ENCODE measurements at regions not wholly inside any gene's neighbourhood (a gene's known extent, or its start where the extent isn't known, plus 50 kb on each side); places are given as distances from the start of the nearest gene placed in this dataset.

- TF ChIP-seq ATOH8 (CRISPR knock-in tag; IDR thresholded peaks at IDR 0.05; ENCODE audit: low read depth) (no peak), HEYL (CRISPR knock-in tag; IDR thresholded peaks at IDR 0.05) (no peak), PHF8 (IDR thresholded peaks at IDR 0.05; ENCODE audit: borderline replicate concordance, low read depth) (no peak)
Observed at GRCh38 chr7:17230099-17230807, 68.2 kb upstream of the AHR start (continued).

DNA sequence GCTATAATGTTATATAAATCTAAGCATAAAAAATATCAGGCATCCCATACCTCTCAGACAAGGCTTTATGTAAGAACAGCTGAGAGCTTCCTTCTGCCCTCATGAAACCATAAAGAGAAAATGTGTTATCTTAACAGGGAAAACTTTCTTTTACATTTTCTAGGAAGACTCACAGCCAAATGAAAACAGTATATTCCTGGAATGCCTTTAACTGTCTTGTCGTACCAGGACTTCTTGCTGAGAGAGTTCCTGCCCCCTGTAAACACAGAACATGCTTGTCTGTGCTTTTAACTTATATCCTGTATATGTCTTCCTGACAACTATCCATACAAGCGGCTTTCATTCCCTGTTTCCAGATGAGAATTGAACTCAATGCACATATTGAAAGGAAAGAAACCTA lies 64.8 kb upstream of the AHR start:
- ATAC-seq = no peak; a peak in 1 of 6 replicates
- 87% methylated on average over 2 of the region's 2 CpGs for WGBS (ENCODE audit: missing lambda C conversion rate)
- no peak for FAIRE-seq
- no peaks in the 10 kb centered on the region for H3K9me3 ChIP-seq
- ChIA-PET CTCF (interaction anchor here (1.8 kb wide), 1 partner anchor 251 kb away, joined by 5 read pairs; no protein-coding TSS in a partner anchor), POLR2A (no interaction called here)
- H3K4me1 ChIP-seq = peaks cover 18% of the 10 kb centered on the region
- no peak overlapping the region for H3K4me3 ChIP-seq
- peak overlapping the region; percentile 55; the same call in 2 of the 3 replicates for H3K4me2 ChIP-seq
- TF ChIP-seq HOXB5 (CRISPR knock-in tag; IDR thresholded peaks at IDR 0.05) (no peak), FOSL2 (IDR thresholded peaks at IDR 0.05) (no peak), FOSL2 (CRISPR knock-in tag; IDR thresholded peaks at IDR 0.05) (no peak), ZNF302 (CRISPR knock-in tag; IDR thresholded peaks at IDR 0.05) (no peak), NR3C1 (IDR thresholded peaks at IDR 0.05) (no peak), NFE2L2 (conservative IDR thresholded peaks at IDR 0.05; ENCODE audit: low read length) (no peak), HOXB13 (CRISPR knock-in tag; IDR thresholded peaks at IDR 0.05; ENCODE audit: low read depth) (no peak), CEBPB (IDR thresholded peaks at IDR 0.05) (no peak), HDAC2 (IDR thresholded peaks at IDR 0.05) (no peak), RFX5 (IDR thresholded peaks at IDR 0.05) (no peak), ZSCAN20 (CRISPR knock-in tag; IDR thresholded peaks at IDR 0.05) (no peak), TP53 (CRISPR knock-in tag; IDR thresholded peaks at IDR 0.05) (no peak), ZFP36 (IDR thresholded peaks at IDR 0.05; ENCODE audit: borderline replicate concordance, partially characterized antibody) (no peak), EP300 (IDR thresholded peaks at IDR 0.05) (no peak), MYC (IDR thresholded peaks at IDR 0.05; ENCODE audit: borderline replicate concordance, low read length) (no peak), PBX3 (IDR thresholded peaks at IDR 0.05) (no peak)
- TF ChIP-seq, protein P1, sequence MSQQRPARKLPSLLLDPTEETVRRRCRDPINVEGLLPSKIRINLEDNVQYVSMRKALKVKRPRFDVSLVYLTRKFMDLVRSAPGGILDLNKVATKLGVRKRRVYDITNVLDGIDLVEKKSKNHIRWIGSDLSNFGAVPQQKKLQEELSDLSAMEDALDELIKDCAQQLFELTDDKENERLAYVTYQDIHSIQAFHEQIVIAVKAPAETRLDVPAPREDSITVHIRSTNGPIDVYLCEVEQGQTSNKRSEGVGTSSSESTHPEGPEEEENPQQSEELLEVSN (IDR thresholded peaks at IDR 0.05; ENCODE audit: borderline replicate concordance, low read depth) = no peak
- TF ChIP-seq, protein P2, sequence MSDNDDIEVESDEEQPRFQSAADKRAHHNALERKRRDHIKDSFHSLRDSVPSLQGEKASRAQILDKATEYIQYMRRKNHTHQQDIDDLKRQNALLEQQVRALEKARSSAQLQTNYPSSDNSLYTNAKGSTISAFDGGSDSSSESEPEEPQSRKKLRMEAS (IDR thresholded peaks at IDR 0.05) = no peak
- peak overlapping the region; percentile 40 to 74 for H3K27ac ChIP-seq
- DNase-seq (ENCODE audit: low read depth in 1 of 2, low spot score in 1 of 2) = no peak

DNA sequence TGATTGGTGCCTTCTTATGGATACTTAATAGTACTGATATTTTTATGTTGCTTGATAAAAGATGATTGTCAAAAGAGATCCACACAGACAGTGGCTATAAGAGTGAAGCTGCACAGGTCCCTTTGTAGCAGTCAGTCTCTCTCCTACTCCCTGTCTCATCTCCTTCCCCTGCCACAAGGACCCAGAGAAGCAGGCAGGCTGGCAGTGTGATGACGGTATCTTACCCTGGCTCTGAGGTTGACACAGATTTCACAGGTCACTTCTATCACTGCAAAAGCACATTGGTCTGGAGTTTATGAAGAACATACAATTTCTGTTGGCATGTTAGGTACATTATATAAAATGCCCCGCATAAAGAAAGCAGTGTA lies 64.4 kb upstream of the AHR start:
- Histone ChIP-seq H3K9me3 (no peaks in the 10 kb centered on the region), H3K4me3 (no peak overlapping the region), H3K4me2 (peak overlapping the region; percentile 55), H3K27ac (peak overlapping the region; percentile 40 to 74), H3K4me1 (peaks cover 21% of the 10 kb centered on the region)
- ChIA-PET CTCF (interaction anchor here (1.8 kb wide), 1 partner anchor 251 kb away, joined by 5 read pairs; no protein-coding TSS in a partner anchor), POLR2A (no interaction called here)
- TF ChIP-seq PBX3 (IDR thresholded peaks at IDR 0.05) (no peak), CHD4 (IDR thresholded peaks at IDR 0.05; ENCODE audit: borderline replicate concordance) (no peak), ESRRA (IDR thresholded peaks at IDR 0.05; ENCODE audit: borderline replicate concordance, low read length) (no peak), MAFK (IDR thresholded peaks at IDR 0.05; ENCODE audit: partially characterized antibody) (no peak), ZNF302 (CRISPR knock-in tag; IDR thresholded peaks at IDR 0.05) (0 out of 2 replicates have a peak, but pooled peaks have one; percentile 30), HEYL (CRISPR knock-in tag; IDR thresholded peaks at IDR 0.05) (no peak)
- TF ChIP-seq, protein P2 (IDR thresholded peaks at IDR 0.05) = no peak
- TF ChIP-seq, protein P3, sequence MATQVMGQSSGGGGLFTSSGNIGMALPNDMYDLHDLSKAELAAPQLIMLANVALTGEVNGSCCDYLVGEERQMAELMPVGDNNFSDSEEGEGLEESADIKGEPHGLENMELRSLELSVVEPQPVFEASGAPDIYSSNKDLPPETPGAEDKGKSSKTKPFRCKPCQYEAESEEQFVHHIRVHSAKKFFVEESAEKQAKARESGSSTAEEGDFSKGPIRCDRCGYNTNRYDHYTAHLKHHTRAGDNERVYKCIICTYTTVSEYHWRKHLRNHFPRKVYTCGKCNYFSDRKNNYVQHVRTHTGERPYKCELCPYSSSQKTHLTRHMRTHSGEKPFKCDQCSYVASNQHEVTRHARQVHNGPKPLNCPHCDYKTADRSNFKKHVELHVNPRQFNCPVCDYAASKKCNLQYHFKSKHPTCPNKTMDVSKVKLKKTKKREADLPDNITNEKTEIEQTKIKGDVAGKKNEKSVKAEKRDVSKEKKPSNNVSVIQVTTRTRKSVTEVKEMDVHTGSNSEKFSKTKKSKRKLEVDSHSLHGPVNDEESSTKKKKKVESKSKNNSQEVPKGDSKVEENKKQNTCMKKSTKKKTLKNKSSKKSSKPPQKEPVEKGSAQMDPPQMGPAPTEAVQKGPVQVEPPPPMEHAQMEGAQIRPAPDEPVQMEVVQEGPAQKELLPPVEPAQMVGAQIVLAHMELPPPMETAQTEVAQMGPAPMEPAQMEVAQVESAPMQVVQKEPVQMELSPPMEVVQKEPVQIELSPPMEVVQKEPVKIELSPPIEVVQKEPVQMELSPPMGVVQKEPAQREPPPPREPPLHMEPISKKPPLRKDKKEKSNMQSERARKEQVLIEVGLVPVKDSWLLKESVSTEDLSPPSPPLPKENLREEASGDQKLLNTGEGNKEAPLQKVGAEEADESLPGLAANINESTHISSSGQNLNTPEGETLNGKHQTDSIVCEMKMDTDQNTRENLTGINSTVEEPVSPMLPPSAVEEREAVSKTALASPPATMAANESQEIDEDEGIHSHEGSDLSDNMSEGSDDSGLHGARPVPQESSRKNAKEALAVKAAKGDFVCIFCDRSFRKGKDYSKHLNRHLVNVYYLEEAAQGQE (IDR thresholded peaks at IDR 0.05) = no peak
- FAIRE-seq = no peak
- WGBS (ENCODE audit: missing lambda C conversion rate) = 50% methylated on average over 2 of the region's 2 CpGs
- DNase-seq (ENCODE audit: low read depth in 1 of 2, low spot score in 1 of 2) = no peak
- ATAC-seq = peak; percentile 64 to 75; a peak in 5 of 6 replicates
